UCSD-AML1 (cell line): ENCODE measurements at regions not wholly inside any gene's neighbourhood (a gene's known extent, or its start where the extent isn't known, plus 50 kb on each side); places are given as distances from the start of the nearest gene placed in this dataset.

Experiments
- DNase-seq: peaks from one replicate; lab custom pipeline; 2025; ENCODE audit not compliant: unreplicated experiment; lab: John Stamatoyannopoulos, UW

DNA sequence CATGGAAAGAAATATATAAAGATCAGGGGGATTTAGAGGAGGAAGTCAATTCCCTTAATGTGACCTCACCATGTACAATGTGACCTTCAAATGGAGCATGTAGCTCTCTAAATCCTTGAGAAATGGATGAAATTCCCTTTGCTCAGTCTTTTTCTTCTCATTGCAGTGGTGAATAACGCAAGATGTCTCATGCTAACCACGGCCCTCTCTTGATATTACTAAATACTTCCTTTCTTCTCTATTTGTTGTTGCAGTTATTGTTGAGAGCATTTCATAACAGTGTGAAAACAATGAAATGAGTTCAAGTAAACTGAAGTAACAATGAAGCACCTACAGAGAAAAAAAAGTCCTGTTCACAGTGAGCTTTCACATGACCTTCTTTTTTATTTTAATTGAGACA lies 55.6 kb downstream of the ZNF281 start:
- DNase-seq: no peak

DNA sequence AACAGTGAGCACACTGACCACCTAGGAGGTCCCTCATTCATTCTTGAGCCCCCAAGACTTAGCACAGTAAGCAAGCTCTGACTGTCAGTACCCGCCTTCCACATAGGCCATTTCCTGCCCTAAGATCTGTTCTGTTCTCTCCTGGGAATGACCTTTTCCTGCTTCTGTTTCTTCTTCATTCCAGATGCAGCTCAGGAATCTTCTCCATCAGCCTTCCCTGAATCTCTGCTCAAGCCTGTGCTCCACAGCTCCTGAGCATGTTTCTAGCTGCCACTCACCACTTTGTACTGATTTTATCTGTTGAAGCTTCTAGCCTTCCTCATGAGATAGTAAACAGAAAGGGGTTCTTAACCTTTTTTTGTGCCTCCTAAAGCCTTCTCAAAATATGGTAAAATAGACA lies 56.6 kb downstream of the ZNF281 start:
- DNase-seq: no peak

DNA sequence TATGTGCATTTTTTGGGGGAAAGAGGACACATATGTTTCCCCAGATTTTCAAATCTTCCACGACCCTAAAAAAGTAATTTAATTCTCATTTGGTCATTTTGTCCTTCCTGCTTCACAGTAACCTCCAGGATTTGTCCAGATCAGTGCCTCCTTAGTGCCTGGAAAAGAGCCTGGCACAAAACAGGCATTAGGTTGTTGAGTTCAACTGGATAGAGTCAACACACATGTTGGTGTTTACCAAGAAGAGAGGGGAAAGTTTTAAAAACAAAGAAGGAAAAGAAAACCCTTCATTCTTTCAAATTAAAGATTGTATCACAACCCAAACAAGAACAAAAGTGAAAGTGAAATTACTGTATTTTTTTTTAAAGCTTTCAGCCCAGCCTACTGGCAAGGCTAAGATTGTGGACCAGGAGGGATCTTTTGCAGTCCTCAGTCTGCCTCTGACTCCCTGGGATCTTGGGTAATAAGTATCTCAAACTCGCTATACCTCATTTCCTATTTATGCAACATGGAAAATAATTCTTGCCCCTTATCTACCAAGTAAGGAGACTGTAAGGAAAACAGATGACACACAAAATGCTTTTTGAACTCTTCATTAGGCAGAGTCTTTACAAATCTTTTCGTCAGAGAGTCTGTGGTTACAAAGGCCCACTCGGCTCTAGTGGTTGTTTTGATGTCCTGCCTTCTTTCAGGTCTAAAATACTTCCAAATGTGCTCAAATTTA lies 57.8 kb downstream of the ZNF281 start:
- DNase-seq: no peak

DNA sequence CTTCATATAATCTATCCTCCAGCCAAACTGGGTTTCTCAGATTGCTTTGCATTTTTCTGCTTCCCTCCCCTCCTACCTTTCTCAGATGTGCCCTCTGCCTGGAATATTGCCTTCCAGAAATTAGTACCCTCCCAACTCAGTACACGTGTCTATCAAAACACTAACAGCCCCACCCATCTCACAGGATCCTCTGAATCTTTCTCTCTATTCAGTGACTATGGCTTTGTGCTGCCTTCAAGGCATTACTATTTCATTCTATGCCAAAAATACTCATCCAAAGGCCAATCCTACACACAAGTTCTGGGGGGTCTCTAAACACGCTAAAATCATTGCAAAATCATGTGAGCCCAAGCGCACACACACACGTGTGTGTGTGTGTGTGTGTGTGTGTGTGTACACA lies 58.4 kb downstream of the ZNF281 start:
- DNase-seq: no peak

DNA sequence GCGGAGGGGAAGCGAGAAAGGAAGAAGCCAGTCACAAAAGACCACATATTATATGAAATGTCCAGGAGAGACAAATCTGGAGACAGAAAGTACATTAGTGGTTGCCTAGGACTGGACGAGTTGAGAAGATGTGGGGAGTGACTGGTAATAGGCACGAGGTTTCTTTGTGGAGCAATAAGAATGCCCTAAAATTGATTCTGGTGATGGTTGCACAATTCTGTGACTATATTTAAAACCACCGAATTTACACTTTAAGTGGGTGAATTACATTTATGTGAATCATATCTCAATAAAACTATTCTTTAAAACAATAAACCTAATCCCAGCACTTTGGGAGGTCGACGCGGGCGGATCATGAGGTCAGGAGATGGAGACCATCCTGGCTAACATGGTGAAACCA lies 63.1 kb downstream of the ZNF281 start:
- no peak for DNase-seq

DNA sequence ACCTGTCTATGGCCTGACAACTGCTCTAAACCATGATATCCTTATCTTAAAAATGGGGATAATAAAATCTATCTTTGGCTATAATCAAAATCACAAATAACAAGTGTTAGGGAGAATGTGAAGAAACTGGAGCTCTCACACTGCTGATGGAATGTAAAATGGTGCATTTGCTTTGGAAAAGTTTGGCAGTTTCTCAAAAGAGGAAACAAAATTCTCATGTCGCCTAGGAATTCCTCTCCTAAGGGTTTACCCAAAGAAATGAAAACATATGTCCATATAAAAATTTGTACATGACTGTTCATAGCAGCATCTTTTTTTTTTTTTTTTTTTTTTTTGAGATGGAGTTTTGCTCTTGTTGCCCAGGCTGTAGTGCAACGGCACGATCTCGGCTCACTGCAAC lies 64.3 kb downstream of the ZNF281 start:
- DNase-seq: no peak

DNA sequence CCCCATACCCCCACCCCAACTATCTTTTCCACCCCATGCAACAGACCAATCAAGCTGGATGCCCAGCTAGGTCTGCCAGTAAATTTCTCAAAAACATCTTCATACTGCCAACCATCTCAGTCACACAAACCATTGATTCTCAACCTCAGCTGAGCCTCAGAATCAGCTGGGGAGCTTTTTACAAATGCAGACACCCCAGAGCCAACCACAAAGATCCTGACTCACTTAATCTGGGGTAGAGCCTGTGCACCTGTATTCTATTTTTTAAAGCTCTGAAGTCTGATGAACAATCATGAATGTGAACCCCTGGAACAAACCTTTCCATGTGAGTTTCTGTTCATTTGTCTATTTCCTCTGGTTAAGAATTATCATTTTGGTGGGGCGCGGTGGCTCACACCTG lies 66.0 kb downstream of the ZNF281 start:
- no peak for DNase-seq

DNA sequence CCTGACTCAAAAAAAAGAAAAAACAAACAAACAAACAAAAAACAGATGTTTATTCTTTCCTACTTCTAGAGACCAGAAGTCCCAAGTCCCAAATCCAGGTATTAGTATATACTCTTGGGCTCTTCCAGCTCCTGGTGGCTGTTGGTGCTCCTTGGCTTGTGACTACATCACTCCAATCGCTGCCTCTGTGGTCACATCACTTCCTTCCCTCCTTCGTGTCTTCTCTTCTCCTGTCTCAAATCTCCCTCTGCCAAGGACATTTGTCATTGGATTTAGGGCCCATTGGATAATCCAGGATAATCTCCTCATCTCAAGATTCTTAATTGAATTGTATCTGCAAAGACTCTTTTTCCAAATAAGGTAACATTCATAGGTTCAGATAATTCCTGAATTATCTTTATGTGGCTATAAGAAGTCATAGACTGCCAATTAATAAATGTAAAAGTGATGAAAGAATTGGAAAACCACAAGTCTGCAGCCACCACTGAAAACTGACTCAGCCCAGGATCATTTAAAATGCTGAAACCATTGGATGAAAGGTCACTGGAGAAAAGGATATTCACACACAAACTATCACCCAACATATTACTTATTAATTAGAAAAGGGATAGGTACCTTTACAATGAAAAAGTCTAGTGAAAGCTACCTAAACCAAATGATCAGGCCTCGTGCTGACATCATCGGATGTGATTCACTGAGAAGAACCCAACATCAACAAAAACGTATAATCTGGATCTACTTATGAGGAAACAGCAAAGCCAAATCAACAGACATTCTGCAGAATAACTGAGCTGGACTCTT lies 67.1 kb downstream of the ZNF281 start:
- no peak for DNase-seq

DNA sequence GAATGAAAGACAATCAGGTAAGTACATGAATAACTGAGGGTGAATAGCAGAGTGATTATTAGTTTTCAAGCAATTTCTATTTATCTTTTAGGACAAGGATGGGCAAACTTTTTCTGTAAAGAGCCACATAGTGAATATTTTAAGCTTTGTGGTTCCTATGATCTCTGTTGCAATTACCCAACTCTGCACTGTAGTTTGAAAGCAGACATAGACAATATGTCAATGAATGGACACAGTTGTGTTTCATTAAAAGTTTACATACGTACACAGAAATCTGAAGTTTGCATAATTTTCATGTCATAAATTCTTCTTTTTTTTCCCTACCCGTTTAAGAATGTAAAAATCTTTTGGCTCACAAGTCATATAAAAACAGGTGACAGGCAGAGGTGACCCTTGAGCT lies 71.4 kb downstream of the ZNF281 start:
- no peak for DNase-seq

DNA sequence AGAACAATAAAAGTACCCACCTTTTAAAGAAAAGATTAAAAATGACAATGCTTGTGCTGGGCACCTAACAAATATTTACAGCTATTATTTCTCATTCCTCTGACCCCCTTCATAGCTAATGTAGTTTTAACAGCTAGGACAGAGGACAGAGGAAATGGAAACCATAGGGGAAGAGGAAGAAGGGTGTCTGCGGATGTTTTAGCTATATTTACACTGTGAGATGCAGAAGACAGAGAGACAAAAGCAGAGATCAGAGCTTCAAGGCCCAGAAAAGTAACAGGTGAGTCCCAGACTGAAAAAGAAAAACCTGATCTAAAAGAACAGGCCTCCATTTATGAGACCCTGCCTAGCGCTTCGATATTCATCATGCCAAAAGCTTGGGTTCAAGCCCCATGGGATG lies 72.0 kb downstream of the ZNF281 start:
- no peak for DNase-seq

DNA sequence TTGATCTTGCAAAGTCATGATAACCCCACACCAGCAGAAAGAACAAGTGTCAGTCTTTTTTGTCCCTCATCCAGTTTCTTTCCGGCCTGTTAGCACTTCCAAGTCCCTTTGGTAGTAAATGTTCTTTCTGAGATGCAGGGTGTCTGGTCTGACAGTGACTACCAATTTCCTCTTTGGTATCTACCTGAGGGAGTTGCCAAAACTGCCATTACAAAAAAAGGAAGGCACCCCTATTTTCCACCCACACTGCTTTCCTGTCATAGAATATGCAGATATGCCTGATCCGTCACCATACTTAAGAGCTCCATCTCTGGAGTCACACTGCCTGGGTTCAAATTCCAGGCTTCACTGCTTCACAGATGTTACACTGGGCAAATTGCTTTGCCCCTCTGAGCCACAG lies 72.4 kb downstream of the ZNF281 start:
- DNase-seq: no peak

DNA sequence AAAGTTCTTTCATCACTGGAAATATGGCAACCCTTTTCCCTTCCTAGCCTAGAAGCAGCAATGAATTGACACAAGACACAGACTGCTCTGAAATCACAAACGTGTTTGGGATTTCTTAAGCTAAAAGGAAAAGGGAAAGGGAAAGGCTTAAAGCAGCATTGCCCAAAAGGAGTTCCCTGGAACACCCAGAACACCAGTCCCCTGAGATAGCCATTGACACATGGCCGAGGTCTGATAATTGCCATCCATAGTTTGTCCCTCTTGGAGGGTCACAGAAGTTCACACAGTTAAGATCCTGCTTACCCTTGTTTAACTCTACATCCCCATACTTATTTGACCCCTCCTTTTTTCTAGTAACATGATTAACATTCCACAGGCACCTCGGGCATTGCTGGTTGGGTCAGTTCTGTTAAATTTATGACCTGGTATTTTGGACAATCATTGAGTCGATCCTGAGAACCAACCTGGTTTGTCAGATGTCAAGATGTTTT lies 72.9 kb downstream of the ZNF281 start:
- no peak for DNase-seq

DNA sequence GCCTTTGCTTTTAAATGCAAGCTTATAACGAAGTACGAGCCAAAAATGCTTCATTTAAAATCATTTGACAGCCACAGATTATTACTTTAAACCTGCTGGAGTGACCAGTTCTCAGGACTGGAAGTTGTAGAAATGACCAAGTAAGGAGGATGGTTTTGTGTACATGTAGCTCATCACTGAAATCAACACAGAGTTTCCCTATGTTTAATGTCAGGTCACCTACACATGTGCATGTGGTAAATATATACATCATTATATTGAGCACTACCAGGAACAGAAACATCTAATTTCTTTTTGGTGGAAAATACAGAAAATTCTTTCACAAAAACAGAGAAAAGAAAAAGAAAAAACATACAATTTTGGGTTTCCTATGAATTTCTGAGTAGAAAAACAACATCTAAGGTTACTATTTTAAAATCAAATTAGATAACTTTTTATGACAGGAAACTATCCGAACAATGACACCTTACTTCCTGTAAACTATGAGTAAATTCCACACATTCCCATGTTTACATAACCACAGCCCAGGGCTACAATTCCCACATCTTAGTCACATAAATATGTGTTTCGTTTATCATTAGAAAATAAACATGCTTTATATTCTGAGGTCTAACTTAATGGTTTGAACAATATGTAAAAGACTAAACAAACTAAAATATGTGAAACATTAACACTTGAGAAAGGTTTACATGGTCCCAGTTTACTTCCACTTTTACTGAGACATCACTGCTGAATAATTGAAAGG lies 73.6 kb downstream of the ZNF281 start:
- no peak for DNase-seq

DNA sequence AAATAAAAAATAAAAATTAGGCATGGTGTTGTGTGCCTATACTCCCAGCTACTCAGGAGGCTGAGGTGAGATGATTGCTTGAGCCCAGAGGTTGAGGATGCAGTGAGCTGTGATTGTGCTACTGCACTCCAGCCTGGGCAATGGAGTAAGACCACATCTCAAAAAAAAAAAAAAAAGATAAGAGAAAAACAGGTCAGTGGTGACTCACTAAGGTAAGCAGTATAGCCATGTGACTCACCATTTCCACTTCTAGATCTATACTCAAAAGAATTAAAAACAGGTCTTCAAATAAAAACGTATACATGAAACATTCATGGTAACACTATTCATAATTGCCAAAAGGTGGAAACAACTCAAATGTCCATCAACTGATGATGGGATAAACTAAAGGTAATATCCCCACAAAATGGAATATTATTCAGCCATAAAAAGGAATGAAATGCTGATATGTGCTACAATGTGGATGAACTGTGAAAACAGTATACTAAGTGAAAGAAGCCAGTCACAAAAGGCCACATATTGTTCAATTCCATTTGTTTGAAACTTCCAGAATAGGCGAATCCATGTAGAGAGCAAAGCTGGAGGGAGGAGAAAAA lies 75.1 kb downstream of the ZNF281 start:
- no peak for DNase-seq

DNA sequence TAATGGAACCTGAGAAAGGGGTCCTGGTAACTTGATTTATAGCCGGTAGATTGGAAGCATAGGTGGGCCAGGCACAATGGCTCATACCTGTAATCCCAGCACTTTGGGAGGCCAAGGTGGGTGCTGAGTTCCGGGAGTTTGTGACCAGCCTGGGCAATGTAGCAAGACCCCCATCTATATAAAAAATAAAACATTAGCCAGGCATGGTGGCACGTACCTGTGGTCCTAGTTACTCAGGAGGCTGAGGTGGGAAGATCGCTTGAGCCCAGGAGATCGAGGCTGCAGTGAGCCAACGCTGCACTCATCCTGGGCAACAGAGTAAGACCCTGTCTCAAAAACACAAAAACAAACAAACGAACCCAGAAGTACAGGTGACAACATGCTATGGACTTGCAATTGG lies 76.5 kb downstream of the ZNF281 start:
- DNase-seq: no peak

DNA sequence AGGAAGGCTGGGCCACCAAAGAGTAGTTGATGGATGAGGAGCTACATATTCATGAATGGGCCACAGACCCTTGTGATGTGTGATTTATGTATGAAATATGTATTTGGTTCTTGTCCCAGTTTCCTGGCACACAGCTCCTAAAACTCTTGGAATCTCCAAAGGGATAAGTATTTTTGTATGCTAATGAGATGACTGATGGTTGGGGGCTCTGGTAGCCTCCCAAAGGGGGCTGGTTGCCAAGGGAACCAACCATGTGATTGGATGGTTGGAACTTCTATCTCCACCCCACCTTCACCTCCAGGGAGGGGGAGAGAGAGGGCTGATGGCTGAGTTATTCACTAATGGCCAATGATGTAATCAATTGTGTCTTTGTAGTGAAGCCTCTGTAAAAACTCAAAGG lies 77.1 kb downstream of the ZNF281 start:
- no peak for DNase-seq

DNA sequence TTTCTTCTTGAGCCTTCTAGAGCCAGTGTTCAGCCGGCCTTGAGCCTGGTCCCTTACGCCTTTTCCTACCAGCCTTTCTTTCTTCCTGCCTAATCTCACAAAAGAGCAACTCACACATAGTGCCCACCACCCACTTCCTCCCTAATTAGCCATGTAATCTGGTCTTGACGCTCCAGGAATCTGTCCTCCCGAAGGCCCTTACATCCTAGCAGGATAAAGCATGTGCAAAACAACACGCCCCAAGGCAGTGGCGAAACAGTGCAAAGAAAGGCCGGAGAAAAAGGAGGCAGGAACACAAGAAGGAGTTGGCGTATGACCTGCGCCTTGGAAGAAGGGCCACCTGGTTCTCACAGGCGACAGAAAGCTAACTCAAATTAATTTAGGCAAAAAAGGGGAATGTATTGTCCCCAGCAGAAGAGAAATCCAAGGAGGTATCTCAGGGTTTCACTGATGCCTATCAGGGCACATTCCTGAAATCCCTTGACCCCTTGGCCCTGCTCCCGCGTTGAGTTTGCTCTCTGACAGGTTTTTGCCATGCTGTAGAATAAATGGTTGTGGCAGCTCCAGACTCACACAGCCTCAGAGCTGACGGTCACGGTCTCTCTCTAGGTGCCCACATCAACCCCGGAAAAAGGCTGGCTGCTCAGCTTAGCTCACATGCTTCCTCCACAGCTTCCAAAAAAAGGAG lies 79.0 kb downstream of the ZNF281 start:
- no peak for DNase-seq

DNA sequence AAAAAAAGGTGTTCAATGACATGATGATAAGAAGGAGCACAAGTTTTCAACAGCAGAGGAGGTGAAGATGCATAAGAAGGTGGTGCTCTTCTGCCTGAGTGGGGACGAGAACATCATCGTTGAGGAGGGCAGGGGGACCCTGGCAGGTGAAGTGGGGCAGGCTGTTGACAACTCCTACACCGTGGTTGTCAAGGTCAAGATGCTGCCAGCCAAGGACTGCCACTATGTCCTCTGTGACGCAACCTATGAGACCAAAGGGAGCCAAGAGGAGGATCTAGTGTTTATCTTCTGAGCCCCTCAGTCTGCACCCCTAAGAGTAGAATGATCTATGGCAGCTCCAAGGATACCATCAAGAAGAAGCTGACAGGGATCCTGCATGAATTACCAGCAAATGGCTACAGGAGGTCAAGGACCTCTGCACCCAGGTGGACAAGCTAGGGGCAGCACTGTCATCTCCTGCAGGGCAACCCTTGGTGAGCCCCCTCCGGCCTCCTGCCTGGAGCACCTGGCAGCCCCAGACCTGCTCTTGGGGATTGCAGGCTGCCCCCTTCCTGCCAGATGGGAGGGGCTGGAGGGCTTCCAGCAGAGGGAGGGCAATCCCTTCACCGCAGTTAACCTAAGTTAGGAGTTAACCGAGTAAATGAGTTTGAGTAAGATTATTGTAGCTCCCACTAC lies 80.5 kb downstream of the ZNF281 start:
- DNase-seq: no peak

DNA sequence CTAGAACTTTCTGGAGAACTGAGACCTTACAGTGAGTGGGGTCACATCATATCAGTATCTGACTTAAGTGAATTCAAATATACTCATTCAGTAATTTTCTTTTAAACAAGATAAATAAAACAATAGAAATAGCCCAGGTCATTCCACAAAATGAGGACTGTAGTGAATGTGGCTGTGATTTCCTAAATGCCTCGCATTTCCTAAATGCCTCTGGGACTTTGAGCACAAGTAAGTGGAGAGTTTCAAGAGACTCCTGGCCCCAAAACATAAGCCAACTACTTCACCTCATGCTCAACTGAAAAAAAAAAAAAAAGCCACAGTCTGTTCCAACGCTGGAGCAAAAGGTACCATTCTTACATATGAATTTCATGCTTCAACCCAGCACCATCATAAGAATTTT lies 81.5 kb downstream of the ZNF281 start:
- DNase-seq: no peak

DNA sequence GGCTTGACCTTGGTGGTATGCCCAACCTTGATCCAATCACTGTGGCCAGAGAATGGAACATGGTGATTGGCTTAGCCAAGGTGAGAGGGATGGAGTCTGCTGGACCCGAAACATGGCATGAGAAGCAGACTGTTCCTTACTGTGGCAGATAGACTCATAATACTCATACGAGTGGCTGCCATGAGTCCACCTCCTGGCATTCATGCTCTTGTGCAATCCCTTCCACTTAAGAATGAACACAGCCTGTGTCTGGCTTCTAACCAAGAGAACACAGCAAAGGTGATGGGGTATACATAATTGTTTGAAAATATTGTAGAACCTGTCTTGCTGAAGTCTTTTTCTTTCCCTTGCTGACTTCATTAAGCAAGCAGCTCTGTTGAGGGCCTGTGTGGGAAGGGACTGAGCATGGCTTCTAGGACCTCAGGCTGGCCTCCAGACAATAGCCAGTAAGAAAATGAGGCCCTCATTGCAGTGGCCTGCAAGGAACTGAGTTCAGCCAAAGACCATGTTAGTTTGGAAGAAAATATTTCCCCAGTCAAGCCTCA lies 85.9 kb downstream of the ZNF281 start:
- no peak for DNase-seq
